ENCODE measurements at regions not wholly inside any gene's neighbourhood (a gene's known extent, or its start where the extent isn't known, plus 50 kb on each side); places are given as distances from the start of the nearest gene placed in this dataset.
A peak's percentile ranks its signal among the peaks of the same experiment; 100 is the strongest.

DNA sequence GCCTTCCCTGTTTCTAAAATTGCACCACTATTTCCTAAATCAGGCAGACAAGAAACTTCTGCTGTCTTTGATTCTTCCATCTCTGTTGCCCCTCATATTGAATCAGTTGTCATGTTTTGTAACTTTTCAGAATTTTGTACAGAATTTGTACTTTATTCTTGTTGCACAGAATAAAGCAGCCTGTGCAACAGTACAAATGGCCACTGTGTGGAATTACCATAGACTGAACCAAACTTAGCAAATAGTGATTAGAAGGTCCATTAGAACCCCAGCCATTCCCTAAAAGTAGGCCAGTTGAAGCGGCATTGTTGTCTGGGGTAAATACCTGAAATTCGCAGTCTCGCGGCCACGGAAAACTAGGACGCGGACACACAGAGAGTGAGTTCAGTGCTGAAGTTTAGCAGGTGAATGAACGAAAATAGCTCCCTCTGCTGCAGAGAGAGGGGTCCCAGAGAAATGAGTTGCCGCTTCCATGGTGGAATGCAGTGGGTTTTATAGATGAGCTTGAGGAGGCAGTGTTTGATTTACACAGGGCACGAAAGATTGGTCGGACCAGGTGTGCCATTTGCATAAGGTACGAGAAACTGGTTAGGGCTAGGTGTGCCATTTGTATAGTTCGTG lies 71.8 kb downstream of the C4orf33 start:
- H3K4me2 ChIP-seq (ENCODE audit: low read length): peak overlapping the region; percentile 50
- H3K27ac ChIP-seq (ENCODE audit: low read depth, low read length): no peak overlapping the region
- H3K14ac ChIP-seq (ENCODE audit: low read length): no peak overlapping the region
- no peak overlapping the region for H3K4me3 ChIP-seq (ENCODE audit: low read depth, low read length)
- H3K9me3 ChIP-seq (ENCODE audit: insufficient read depth, low read depth, low read length): no peaks in the 10 kb centered on the region
- DNase-seq: peak in 1 of 2 donors; percentile 3
- no peak overlapping the region for H3K18ac ChIP-seq (ENCODE audit: low read length)
- H3K23ac ChIP-seq (ENCODE audit: low read length): no peak overlapping the region
- H2AK5ac ChIP-seq (ENCODE audit: low read length): no peak overlapping the region
- H4K91ac ChIP-seq (ENCODE audit: low read depth, low read length): no peak overlapping the region
- no peak overlapping the region for H4K8ac ChIP-seq (ENCODE audit: low read depth, low read length)
- no peaks in the 10 kb centered on the region for H3K79me1 ChIP-seq (ENCODE audit: low read length)
- H4K12ac ChIP-seq (ENCODE audit: low read depth, low read length): no peak overlapping the region
- no peak overlapping the region for H2BK120ac ChIP-seq (ENCODE audit: insufficient read depth, low read length, poor library complexity)
- no peak overlapping the region for H2BK5ac ChIP-seq (ENCODE audit: low read depth, low read length, poor library complexity)
- WGBS (ENCODE audit: extremely low coverage, insufficient coverage, insufficient read length): no CpG with 5 or more reads among the region's 13 CpGs
- H2BK12ac ChIP-seq (ENCODE audit: low read length): no peak overlapping the region
- no peak overlapping the region for H3K4ac ChIP-seq (ENCODE audit: low read depth, low read length)
- no peaks in the 10 kb centered on the region for H3K79me2 ChIP-seq (ENCODE audit: control insufficient read depth, insufficient read depth, low read length, poor library complexity)
- no peak overlapping the region for H2AFZ ChIP-seq (ENCODE audit: insufficient read depth, low read length, poor library complexity)
- no peak overlapping the region for H3K9ac ChIP-seq (ENCODE audit: low read length)
- no peaks in the 10 kb centered on the region for H3K36me3 ChIP-seq (ENCODE audit: control insufficient read depth in 1 of 2, insufficient read depth in 2 of 2, low read length in 2 of 2)
- H3K27me3 ChIP-seq (ENCODE audit: insufficient read depth, low read length): no peaks in the 10 kb centered on the region
- no peaks in the 10 kb centered on the region for H3K4me1 ChIP-seq (ENCODE audit: control insufficient read depth in 1 of 2, insufficient read depth in 2 of 2, low read length in 2 of 2)

DNA sequence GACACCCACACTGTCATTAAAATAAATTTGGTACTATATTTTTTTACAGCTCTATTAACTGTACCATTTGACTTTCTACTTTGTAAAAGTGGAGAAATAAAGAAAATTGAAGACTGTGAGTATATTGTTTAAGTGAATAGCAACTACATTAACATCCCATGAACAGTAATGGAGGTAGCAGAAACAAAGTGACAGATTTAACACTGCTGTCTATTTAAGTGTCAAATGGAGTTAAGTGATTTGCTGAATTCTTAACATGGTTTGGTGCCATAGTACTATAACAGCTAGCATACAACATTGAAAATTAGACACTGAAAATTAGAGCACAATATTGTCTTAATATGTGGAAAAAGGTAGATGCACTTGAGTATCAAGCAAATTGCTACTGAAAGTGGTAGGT lies 76.2 kb downstream of the C4orf33 start:
- Histone ChIP-seq H3K4me1 (ENCODE audit: control insufficient read depth in 1 of 2, insufficient read depth in 2 of 2, low read length in 2 of 2) (no peaks in the 10 kb centered on the region), H3K4me2 (ENCODE audit: low read length) (no peak overlapping the region), H3K18ac (ENCODE audit: low read length) (no peak overlapping the region), H3K36me3 (ENCODE audit: control insufficient read depth in 1 of 2, insufficient read depth in 2 of 2, low read length in 2 of 2) (no peaks in the 10 kb centered on the region), H2BK5ac (ENCODE audit: low read depth, low read length, poor library complexity) (no peak overlapping the region), H2BK12ac (ENCODE audit: low read length) (no peak overlapping the region), H3K4me3 (ENCODE audit: low read depth, low read length) (no peak overlapping the region), H4K91ac (ENCODE audit: low read depth, low read length) (no peak overlapping the region), H4K12ac (ENCODE audit: low read depth, low read length) (no peak overlapping the region), H4K8ac (ENCODE audit: low read depth, low read length) (no peak overlapping the region), H3K9me3 (ENCODE audit: insufficient read depth, low read depth, low read length) (no peaks in the 10 kb centered on the region), H3K79me1 (ENCODE audit: low read length) (no peaks in the 10 kb centered on the region), H3K9ac (ENCODE audit: low read length) (no peak overlapping the region), H2AK5ac (ENCODE audit: low read length) (no peak overlapping the region), H2BK120ac (ENCODE audit: insufficient read depth, low read length, poor library complexity) (no peak overlapping the region), H3K4ac (ENCODE audit: low read depth, low read length) (no peak overlapping the region), H3K27me3 (ENCODE audit: insufficient read depth, low read length) (no peaks in the 10 kb centered on the region), H2AFZ (ENCODE audit: insufficient read depth, low read length, poor library complexity) (no peak overlapping the region), H3K14ac (ENCODE audit: low read length) (no peak overlapping the region), H3K27ac (ENCODE audit: low read depth, low read length) (no peak overlapping the region), H3K79me2 (ENCODE audit: control insufficient read depth, insufficient read depth, low read length, poor library complexity) (no peaks in the 10 kb centered on the region), H3K23ac (ENCODE audit: low read length) (no peak overlapping the region)
- DNase-seq: no peak

DNA sequence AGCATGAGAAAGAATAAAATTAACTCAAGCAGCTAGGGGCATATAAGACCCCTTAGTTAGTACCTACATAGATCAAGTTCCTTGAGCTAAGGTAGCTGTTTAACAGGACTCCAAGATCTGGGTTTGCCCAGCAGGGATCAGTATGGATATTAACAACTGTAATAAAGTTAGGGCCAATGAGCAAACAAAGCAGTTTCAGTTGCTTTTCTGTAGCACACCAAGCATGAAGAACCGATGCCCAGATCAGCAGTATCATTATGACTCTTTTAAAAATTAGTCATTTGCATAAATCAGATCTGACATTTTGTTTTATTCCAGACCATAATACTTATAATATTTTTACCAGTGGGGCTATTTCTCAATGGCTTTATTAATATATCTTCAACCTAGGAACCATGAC lies 80.9 kb downstream of the C4orf33 start:
- no peaks in the 10 kb centered on the region for H3K4me1 ChIP-seq (ENCODE audit: control insufficient read depth in 1 of 2, insufficient read depth in 2 of 2, low read length in 2 of 2)
- no peak overlapping the region for H3K23ac ChIP-seq (ENCODE audit: low read length)
- H2AK5ac ChIP-seq (ENCODE audit: low read length): no peak overlapping the region
- no peak overlapping the region for H2BK12ac ChIP-seq (ENCODE audit: low read length)
- H3K27me3 ChIP-seq (ENCODE audit: insufficient read depth, low read length): no peaks in the 10 kb centered on the region
- H2BK120ac ChIP-seq (ENCODE audit: insufficient read depth, low read length, poor library complexity): no peak overlapping the region
- H4K91ac ChIP-seq (ENCODE audit: low read depth, low read length): no peak overlapping the region
- no peaks in the 10 kb centered on the region for H3K36me3 ChIP-seq (ENCODE audit: control insufficient read depth in 1 of 2, insufficient read depth in 2 of 2, low read length in 2 of 2)
- no CpG with 5 or more reads among the region's 1 CpG for WGBS (ENCODE audit: extremely low coverage, insufficient coverage, insufficient read length)
- no peak overlapping the region for H2AFZ ChIP-seq (ENCODE audit: insufficient read depth, low read length, poor library complexity)
- H3K4ac ChIP-seq (ENCODE audit: low read depth, low read length): no peak overlapping the region
- no peak for DNase-seq
- no peaks in the 10 kb centered on the region for H3K79me1 ChIP-seq (ENCODE audit: low read length)
- no peak overlapping the region for H4K12ac ChIP-seq (ENCODE audit: low read depth, low read length)
- H3K18ac ChIP-seq (ENCODE audit: low read length): no peak overlapping the region
- H4K8ac ChIP-seq (ENCODE audit: low read depth, low read length): no peak overlapping the region
- no peak overlapping the region for H3K14ac ChIP-seq (ENCODE audit: low read length)
- no peak overlapping the region for H3K4me2 ChIP-seq (ENCODE audit: low read length)
- H3K9ac ChIP-seq (ENCODE audit: low read length): no peak overlapping the region
- no peak overlapping the region for H2BK5ac ChIP-seq (ENCODE audit: low read depth, low read length, poor library complexity)
- no peak overlapping the region for H3K4me3 ChIP-seq (ENCODE audit: low read depth, low read length)
- no peaks in the 10 kb centered on the region for H3K79me2 ChIP-seq (ENCODE audit: control insufficient read depth, insufficient read depth, low read length, poor library complexity)
- H3K27ac ChIP-seq (ENCODE audit: low read depth, low read length): no peak overlapping the region
- H3K9me3 ChIP-seq (ENCODE audit: insufficient read depth, low read depth, low read length): no peaks in the 10 kb centered on the region

DNA sequence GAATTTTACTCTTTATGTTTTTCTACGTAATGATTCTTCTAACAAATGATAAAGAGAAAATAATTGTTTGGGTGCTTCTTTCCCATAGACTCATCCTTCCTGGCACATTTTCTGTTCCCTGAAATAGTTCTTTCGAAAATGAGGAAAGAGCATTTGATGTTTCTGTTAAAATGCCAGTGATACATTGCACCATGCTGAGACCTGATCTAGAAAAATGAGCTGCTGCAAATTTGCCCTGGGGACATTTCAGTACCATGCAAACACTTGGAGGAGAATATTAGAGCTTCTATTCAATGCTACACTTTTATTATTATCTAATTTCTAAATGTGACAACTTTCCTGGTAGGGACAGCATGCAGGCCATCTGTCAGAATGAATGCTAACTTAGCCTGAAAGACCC lies 83.3 kb downstream of the C4orf33 start:
- H3K4me3 ChIP-seq (ENCODE audit: low read depth, low read length): no peak overlapping the region
- no peak overlapping the region for H2BK12ac ChIP-seq (ENCODE audit: low read length)
- H3K79me2 ChIP-seq (ENCODE audit: control insufficient read depth, insufficient read depth, low read length, poor library complexity): no peaks in the 10 kb centered on the region
- no peak overlapping the region for H3K4me2 ChIP-seq (ENCODE audit: low read length)
- H3K23ac ChIP-seq (ENCODE audit: low read length): no peak overlapping the region
- H3K4me1 ChIP-seq (ENCODE audit: control insufficient read depth in 1 of 2, insufficient read depth in 2 of 2, low read length in 2 of 2): no peaks in the 10 kb centered on the region
- no peak overlapping the region for H3K9ac ChIP-seq (ENCODE audit: low read length)
- no CpG with 5 or more reads among the region's 2 CpGs for WGBS (ENCODE audit: extremely low coverage, insufficient coverage, insufficient read length)
- no peak overlapping the region for H3K4ac ChIP-seq (ENCODE audit: low read depth, low read length)
- H2AFZ ChIP-seq (ENCODE audit: insufficient read depth, low read length, poor library complexity): no peak overlapping the region
- H2AK5ac ChIP-seq (ENCODE audit: low read length): no peak overlapping the region
- no peak overlapping the region for H3K14ac ChIP-seq (ENCODE audit: low read length)
- H4K12ac ChIP-seq (ENCODE audit: low read depth, low read length): no peak overlapping the region
- no peak for DNase-seq
- H2BK5ac ChIP-seq (ENCODE audit: low read depth, low read length, poor library complexity): no peak overlapping the region
- H4K91ac ChIP-seq (ENCODE audit: low read depth, low read length): no peak overlapping the region
- no peaks in the 10 kb centered on the region for H3K79me1 ChIP-seq (ENCODE audit: low read length)
- no peaks in the 10 kb centered on the region for H3K9me3 ChIP-seq (ENCODE audit: insufficient read depth, low read depth, low read length)
- H3K36me3 ChIP-seq (ENCODE audit: control insufficient read depth in 1 of 2, insufficient read depth in 2 of 2, low read length in 2 of 2): no peaks in the 10 kb centered on the region
- H3K27me3 ChIP-seq (ENCODE audit: insufficient read depth, low read length): no peaks in the 10 kb centered on the region
- no peak overlapping the region for H4K8ac ChIP-seq (ENCODE audit: low read depth, low read length)
- no peak overlapping the region for H3K18ac ChIP-seq (ENCODE audit: low read length)
- no peak overlapping the region for H2BK120ac ChIP-seq (ENCODE audit: insufficient read depth, low read length, poor library complexity)
- H3K27ac ChIP-seq (ENCODE audit: low read depth, low read length): no peak overlapping the region
